ENCODE measurements at regions not wholly inside any gene's neighbourhood (a gene's known extent, or its start where the extent isn't known, plus 50 kb on each side); places are given as distances from the start of the nearest gene placed in this dataset.

DNA sequence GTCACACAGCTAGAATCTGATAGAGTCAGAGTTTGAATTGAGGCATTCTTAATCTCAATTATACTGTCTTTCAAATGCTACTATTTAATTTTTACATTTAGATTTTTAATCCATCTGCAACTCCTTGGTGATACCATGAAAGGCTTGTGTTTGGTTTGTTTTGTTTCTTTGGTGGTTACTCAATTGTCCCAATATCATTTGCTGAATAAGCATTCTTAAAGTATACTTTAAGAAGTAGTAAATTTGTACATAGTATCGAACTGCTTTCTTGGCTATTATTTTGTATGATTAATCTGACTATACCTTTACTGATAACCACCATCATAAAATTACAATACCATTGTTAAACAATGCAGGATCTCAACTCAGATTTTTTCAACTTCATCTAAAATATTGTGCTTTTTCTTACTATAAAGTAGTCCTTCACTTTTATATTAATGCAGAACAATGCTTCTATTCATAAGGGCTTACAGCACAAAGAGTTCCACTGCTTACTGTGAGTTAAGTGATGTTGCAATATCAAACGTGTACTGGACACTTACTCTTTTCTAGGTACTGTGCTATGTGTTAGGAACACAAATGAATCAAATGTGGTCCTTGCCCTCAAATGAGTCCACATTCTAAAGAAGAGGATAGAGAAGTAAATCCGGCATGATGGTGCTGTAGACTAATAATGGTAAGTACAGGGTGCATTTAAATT, 111.2 kb upstream of the GRIA3 start:
- Histone ChIP-seq H3K79me2 (ENCODE audit: low read length) (no peaks in the 10 kb centered on the region), H3K4me3 (ENCODE audit: low read length) (no peak overlapping the region), H4K20me1 (ENCODE audit: insufficient read depth, low read length) (no peaks in the 10 kb centered on the region), H3K9me3 (ENCODE audit: insufficient read depth, low read length) (no peaks in the 10 kb centered on the region), H3K4me1 (ENCODE audit: low read length) (no peaks in the 10 kb centered on the region), H3K27me3 (ENCODE audit: low read depth, low read length) (no peaks in the 10 kb centered on the region), H2AFZ (ENCODE audit: low read depth, low read length) (no peak overlapping the region), H3K9ac (ENCODE audit: low read length) (no peak overlapping the region), H3K36me3 (replicated peaks; ENCODE audit: low read depth, low read length) (no peaks in the 10 kb centered on the region), H3K4me2 (ENCODE audit: low read length) (no peak overlapping the region), H3K27ac (ENCODE audit: low read length) (no peak overlapping the region)
- TF ChIP-seq, protein P1, sequence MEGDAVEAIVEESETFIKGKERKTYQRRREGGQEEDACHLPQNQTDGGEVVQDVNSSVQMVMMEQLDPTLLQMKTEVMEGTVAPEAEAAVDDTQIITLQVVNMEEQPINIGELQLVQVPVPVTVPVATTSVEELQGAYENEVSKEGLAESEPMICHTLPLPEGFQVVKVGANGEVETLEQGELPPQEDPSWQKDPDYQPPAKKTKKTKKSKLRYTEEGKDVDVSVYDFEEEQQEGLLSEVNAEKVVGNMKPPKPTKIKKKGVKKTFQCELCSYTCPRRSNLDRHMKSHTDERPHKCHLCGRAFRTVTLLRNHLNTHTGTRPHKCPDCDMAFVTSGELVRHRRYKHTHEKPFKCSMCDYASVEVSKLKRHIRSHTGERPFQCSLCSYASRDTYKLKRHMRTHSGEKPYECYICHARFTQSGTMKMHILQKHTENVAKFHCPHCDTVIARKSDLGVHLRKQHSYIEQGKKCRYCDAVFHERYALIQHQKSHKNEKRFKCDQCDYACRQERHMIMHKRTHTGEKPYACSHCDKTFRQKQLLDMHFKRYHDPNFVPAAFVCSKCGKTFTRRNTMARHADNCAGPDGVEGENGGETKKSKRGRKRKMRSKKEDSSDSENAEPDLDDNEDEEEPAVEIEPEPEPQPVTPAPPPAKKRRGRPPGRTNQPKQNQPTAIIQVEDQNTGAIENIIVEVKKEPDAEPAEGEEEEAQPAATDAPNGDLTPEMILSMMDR (IDR thresholded peaks at IDR 0.05; ENCODE audit: low read depth, low read length) = no peak
- no peak for TF ChIP-seq EZH2phosphoT487 (IDR thresholded peaks at IDR 0.05; ENCODE audit: low read depth)

DNA sequence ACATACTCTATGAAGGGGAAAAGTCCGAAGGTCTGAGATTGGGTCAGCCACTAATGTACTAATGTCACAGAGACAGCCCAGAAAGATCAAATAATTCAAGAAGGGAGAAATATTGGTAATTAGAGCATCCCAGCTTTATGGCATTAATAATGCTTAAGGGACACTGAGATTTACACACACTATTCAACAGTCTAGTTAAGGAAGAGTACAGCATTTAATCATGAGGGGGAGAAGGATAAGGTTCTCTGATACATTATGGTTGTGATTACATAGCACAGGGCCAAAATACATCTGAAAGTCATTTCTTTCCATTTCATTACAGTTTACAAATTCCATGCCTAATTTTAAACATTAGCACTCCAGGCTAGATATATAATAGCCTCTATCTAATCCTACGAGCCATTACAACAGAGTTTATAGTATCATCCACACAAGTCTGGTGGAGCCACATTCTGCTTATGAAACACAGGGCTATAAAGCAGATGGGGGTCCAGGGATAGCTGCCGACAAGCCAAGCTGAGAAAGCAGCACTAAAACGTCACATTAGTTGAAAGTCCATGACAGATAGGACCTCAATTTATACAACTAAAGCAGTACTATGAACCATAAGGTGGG, 108.0 kb upstream of the GRIA3 start:
- no peaks in the 10 kb centered on the region for H3K27me3 ChIP-seq (ENCODE audit: low read depth, low read length)
- H3K4me1 ChIP-seq (ENCODE audit: low read length) = no peaks in the 10 kb centered on the region
- no peaks in the 10 kb centered on the region for H3K79me2 ChIP-seq (ENCODE audit: low read length)
- no peaks in the 10 kb centered on the region for H4K20me1 ChIP-seq (ENCODE audit: insufficient read depth, low read length)
- no peak overlapping the region for H3K9ac ChIP-seq (ENCODE audit: low read length)
- H3K4me3 ChIP-seq (ENCODE audit: low read length) = no peak overlapping the region
- no peak overlapping the region for H3K4me2 ChIP-seq (ENCODE audit: low read length)
- H2AFZ ChIP-seq (ENCODE audit: low read depth, low read length) = no peak overlapping the region
- H3K27ac ChIP-seq (ENCODE audit: low read length) = no peak overlapping the region
- no peaks in the 10 kb centered on the region for H3K9me3 ChIP-seq (ENCODE audit: insufficient read depth, low read length)
- TF ChIP-seq, protein P1 (IDR thresholded peaks at IDR 0.05; ENCODE audit: low read depth, low read length) = no peak
- TF ChIP-seq EZH2phosphoT487 (IDR thresholded peaks at IDR 0.05; ENCODE audit: low read depth) = no peak
- H3K36me3 ChIP-seq (replicated peaks; ENCODE audit: low read depth, low read length) = no peaks in the 10 kb centered on the region

DNA sequence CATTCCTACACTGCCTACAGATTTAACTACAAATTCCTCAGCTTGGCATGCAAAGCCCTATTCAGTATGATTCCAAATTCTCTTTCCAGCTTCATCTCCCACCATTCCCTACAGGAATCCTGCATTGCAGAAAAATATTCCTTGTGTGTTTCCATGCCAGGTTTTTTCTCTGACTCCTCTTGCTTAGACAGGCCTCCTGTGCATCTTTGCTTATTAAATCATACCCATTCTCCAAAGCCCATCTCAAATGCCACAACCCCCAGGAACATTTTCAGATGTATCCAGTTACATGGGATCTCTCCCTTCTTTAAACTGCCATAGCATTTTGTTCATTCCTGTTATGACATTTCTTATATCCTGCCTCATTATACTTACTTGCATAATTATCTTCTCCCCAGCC, 106.4 kb upstream of the GRIA3 start:
- Histone ChIP-seq H3K4me2 (ENCODE audit: low read length) (no peak overlapping the region), H3K27ac (ENCODE audit: low read length) (no peak overlapping the region), H3K9me3 (ENCODE audit: insufficient read depth, low read length) (no peaks in the 10 kb centered on the region), H3K4me3 (ENCODE audit: low read length) (no peak overlapping the region), H4K20me1 (ENCODE audit: insufficient read depth, low read length) (no peaks in the 10 kb centered on the region), H3K27me3 (ENCODE audit: low read depth, low read length) (no peaks in the 10 kb centered on the region), H3K4me1 (ENCODE audit: low read length) (no peaks in the 10 kb centered on the region), H3K79me2 (ENCODE audit: low read length) (no peaks in the 10 kb centered on the region), H3K36me3 (replicated peaks; ENCODE audit: low read depth, low read length) (no peaks in the 10 kb centered on the region), H3K9ac (ENCODE audit: low read length) (no peak overlapping the region), H2AFZ (ENCODE audit: low read depth, low read length) (no peak overlapping the region)
- TF ChIP-seq, protein P1 (IDR thresholded peaks at IDR 0.05; ENCODE audit: low read depth, low read length) = no peak
- TF ChIP-seq EZH2phosphoT487 (IDR thresholded peaks at IDR 0.05; ENCODE audit: low read depth) = no peak

DNA sequence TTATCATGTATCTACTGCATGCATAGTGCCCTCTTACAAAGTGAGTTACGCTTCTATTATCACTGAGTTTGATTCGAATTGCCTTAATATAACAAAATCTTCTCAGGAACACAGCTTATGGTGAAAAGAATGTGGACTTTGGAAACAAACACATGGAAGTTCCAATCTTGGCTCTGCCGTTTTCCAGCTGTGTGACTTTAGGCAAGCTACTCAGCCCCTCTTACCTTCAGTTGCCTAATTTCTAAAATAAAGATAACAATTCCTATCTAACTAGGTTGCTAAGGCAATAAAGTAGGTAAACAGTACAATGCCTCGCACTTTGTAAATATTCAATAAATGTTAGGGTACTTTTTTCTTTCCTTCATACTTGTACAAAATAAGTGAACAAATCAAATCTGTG, 104.0 kb upstream of the GRIA3 start:
- Histone ChIP-seq H3K27ac (ENCODE audit: low read length) (no peak overlapping the region), H3K4me3 (ENCODE audit: low read length) (no peak overlapping the region), H2AFZ (ENCODE audit: low read depth, low read length) (no peak overlapping the region), H3K79me2 (ENCODE audit: low read length) (no peaks in the 10 kb centered on the region), H3K27me3 (ENCODE audit: low read depth, low read length) (no peaks in the 10 kb centered on the region), H3K9ac (ENCODE audit: low read length) (no peak overlapping the region), H3K4me1 (ENCODE audit: low read length) (no peaks in the 10 kb centered on the region), H3K4me2 (ENCODE audit: low read length) (no peak overlapping the region), H3K9me3 (ENCODE audit: insufficient read depth, low read length) (no peaks in the 10 kb centered on the region), H4K20me1 (ENCODE audit: insufficient read depth, low read length) (no peaks in the 10 kb centered on the region), H3K36me3 (replicated peaks; ENCODE audit: low read depth, low read length) (no peaks in the 10 kb centered on the region)
- TF ChIP-seq EZH2phosphoT487 (IDR thresholded peaks at IDR 0.05; ENCODE audit: low read depth) = no peak
- TF ChIP-seq, protein P1 (IDR thresholded peaks at IDR 0.05; ENCODE audit: low read depth, low read length) = no peak
